ENCODE measurements at regions not wholly inside any gene's neighbourhood (a gene's known extent, or its start where the extent isn't known, plus 50 kb on each side); places are given as distances from the start of the nearest gene placed in this dataset.

DNA sequence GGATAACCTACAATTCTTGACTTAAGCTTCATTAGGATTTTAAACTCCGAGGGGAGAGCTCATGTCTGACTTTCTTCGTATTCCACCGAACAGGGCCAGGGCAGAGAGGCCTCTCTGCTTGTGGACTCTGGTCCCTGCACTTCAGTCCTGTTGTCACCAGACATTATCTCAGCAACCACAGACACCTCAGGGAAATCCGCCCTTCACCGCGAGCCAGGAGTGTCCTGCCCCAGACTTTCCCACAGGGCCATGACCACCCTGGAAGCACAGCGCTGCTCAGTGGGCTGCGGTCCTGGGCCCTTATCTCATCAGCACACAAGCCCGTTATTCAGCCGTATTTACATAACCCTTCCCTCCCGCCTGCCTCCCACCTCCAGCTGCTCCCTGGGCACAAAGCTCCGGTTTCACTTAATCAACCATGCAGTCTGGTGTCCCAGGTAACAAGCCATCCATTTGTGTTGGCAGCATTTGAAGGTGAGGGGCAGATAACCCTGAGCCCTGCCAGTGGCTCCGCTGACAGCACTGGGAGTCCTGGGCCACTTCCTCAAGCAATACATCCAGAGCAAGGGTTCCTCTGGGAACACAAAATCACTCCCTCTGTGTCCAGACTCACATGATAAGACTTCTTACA is 122.8 kb upstream of the RAB4A start (continued):
- TF ChIP-seq ZNF761 (CRISPR knock-in tag; conservative IDR thresholded peaks at IDR 0.05), result peak; percentile 82; the same call in 1 of the 2 replicates
- peak; percentile 89 for TF ChIP-seq ISL2 (CRISPR knock-in tag; IDR thresholded peaks at IDR 0.05)
- 0 out of 2 replicates have a peak, but pooled peaks have one; percentile 14 for TF ChIP-seq EED (CRISPR knock-in tag; IDR thresholded peaks at IDR 0.05)
- no peak for TF ChIP-seq ZNF224 (CRISPR knock-in tag; IDR thresholded peaks at IDR 0.05)
- peak; percentile 68; the same call in 1 of the 2 replicates for TF ChIP-seq ZNF776 (CRISPR knock-in tag; IDR thresholded peaks at IDR 0.05)
- TF ChIP-seq MBNL3 (CRISPR knock-in tag; conservative IDR thresholded peaks at IDR 0.05), result no peak
- no peak for TF ChIP-seq ATM (IDR thresholded peaks at IDR 0.05; ENCODE audit: borderline replicate concordance)
- no peak for TF ChIP-seq ZNF598 (CRISPR knock-in tag; IDR thresholded peaks at IDR 0.05; ENCODE audit: borderline replicate concordance)
- no peak for TF ChIP-seq FOXM1 (CRISPR knock-in tag; IDR thresholded peaks at IDR 0.05)
- TF ChIP-seq PAF1 (CRISPR knock-in tag; IDR thresholded peaks at IDR 0.05), result no peak
- TF ChIP-seq MIXL1 (CRISPR knock-in tag; IDR thresholded peaks at IDR 0.05), result peak; percentile 81
- TF ChIP-seq IRF9 (CRISPR knock-in tag; IDR thresholded peaks at IDR 0.05; ENCODE audit: borderline replicate concordance), result peak; percentile 21; the same call in 1 of the 2 replicates
- TF ChIP-seq HHEX (CRISPR knock-in tag; IDR thresholded peaks at IDR 0.05), result no peak
- 0 out of 2 replicates have a peak, but pooled peaks have one; percentile 55 for TF ChIP-seq ZNF180 (CRISPR knock-in tag; IDR thresholded peaks at IDR 0.05; ENCODE audit: borderline replicate concordance, low read depth)
- TF ChIP-seq ARID4A (CRISPR knock-in tag; IDR thresholded peaks at IDR 0.05; ENCODE audit: borderline replicate concordance), result peak; percentile 46; the same call in 1 of the 2 replicates
- TF ChIP-seq PAWR (CRISPR knock-in tag; IDR thresholded peaks at IDR 0.05; ENCODE audit: borderline replicate concordance), result no peak
- peak; percentile 91 for TF ChIP-seq MED1 (CRISPR knock-in tag; IDR thresholded peaks at IDR 0.05)
- TF ChIP-seq AKNA (CRISPR knock-in tag; IDR thresholded peaks at IDR 0.05; ENCODE audit: borderline replicate concordance), result no peak
- no peak for TF ChIP-seq HOXA7 (CRISPR knock-in tag; IDR thresholded peaks at IDR 0.05)
- TF ChIP-seq KDM2A (CRISPR knock-in tag; IDR thresholded peaks at IDR 0.05; ENCODE audit: borderline replicate concordance, low read depth), result peak; percentile 58; the same call in 1 of the 2 replicates
- no peak for TF ChIP-seq SSRP1 (CRISPR knock-in tag; IDR thresholded peaks at IDR 0.05)

All from HepG2 (cell line).